ENCODE measurements at regions not wholly inside any gene's neighbourhood (a gene's known extent, or its start where the extent isn't known, plus 50 kb on each side); places are given as distances from the start of the nearest gene placed in this dataset.
"Not testable (repeated sequence)": the region's sequence is repeated elsewhere in the genome, so short reads cannot be mapped to it uniquely, and the experiment has no call there.

DNA sequence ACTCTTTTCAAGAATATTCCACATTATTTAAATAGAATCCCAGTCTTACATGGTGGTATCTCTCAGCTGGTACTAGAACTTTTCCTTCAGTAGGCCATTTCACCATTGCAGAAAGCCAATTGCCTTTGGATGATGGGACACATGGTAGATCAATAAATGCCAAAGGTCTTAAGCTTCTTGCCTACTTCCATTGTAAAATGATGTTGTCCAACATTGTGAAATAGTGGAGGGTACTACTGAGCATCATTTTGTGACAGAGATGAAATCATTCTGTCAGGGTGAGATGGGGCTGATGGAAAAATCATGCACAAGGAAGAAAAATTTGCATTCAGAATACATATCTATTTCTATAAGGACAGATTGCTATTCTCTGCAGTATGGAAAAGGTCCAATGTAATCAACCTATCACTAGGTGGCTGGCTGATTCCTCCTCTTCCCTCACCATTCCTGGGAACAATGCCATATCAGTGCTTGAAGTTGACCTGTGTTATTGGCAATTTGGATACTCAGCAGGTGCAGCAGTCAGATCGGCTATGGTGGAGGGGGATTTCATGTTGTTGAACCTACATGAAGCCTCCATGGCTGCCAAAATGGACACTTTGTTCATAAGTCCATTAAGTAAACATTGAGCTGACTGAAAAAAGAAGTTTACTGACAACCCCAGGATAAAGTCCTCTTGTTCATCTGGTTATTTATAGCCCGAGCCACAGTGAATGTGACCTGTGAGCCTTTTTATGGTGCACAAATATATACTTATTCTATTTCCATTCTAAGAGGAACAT, 596.9 kb upstream of the ARPP21 start:
- no peak overlapping the region for H3K4me3 ChIP-seq (ENCODE audit: low read length)
- DNase-seq (ENCODE audit: low read depth, low spot score): no peak

DNA sequence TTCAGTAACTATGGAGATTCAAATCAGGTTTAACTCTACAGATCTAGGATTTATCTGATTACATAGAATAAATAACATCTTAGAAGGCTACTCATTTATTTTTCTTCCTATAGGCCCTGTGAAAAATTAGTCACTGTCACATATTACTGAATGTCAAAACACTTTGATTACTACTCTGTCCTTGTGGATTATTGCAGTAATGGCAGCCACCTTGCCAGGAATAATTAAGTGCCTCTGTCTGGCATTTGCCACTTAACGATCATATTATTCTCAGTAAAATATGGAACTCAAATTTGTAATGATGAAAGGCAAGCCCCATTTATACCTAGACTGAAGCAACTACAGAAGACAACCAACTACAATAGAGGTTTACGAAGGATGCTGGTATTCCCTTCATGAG, 596.3 kb upstream of the ARPP21 start:
- no peak overlapping the region for H3K4me3 ChIP-seq (ENCODE audit: low read length)
- no peak for DNase-seq (ENCODE audit: low read depth, low spot score)

DNA sequence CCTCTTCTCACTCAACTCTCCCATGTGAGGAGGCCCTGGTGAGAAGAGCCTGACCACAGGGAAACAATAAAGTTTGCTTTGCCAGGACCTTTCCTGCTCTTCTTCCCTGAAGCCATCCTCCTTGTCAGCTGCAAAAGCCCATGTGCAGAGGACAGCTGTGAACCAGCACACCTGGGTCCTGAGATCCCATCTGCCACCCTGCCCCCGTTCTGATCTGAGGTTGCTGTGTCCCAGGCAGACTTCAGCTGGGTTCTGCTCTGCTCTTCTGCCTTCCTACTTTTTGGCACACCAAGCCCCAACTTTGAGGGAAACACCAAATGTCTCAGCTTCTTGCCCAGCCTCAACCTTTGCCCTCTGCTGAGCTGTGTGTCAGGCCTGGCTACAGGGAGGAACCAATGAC, 595.1 kb upstream of the ARPP21 start:
- DNase-seq (ENCODE audit: low read depth, low spot score): no peak
- no peak overlapping the region for H3K4me3 ChIP-seq (ENCODE audit: low read length)

GRCh38 chr3:35045118-35045517, 594.2 kb upstream of the ARPP21 start:
- no peak for DNase-seq (ENCODE audit: low read depth, low spot score)
- no peak overlapping the region for H3K4me3 ChIP-seq (ENCODE audit: low read length)

DNA sequence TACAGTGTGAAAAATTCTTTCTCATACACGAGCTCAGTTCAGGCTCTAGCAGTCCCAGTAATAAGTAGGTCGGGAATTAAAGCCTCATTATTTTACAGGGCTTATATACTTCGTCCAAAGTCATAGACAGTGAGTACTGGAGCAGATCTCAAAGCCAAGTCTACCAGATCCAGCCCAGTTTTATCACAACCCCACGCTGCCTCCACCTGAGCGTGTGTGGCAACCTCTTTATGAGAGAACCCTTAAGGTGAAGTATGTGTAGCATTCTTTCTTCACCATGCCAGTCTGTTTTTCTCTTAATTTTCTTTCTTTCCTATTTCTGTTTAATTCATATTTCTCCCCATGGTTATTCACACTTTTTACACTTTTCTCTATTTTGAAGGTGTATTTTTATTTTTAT, 574.6 kb upstream of the ARPP21 start:
- no peak overlapping the region for H3K4me3 ChIP-seq (ENCODE audit: low read length)
- DNase-seq (ENCODE audit: low read depth, low spot score): no peak

DNA sequence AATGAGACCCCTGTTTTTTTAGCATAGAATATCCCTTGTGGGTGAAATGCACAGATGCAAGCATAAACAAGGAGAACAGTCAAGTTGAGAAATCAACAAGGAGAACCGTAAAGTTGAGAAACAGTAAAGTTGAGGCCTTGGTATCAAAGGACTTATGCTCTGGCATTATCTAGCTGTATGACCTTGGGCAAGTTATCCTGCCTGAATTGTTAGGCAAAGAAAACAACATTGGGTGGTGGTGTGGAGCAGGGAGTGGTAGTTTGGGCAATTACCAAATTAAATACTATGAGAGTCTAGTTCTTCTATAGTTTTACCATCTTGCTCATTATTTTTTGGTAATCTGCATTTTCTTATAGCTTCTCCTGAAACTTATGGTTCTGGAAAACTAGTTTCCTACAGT, 573.4 kb upstream of the ARPP21 start:
- no peak overlapping the region for H3K4me3 ChIP-seq (ENCODE audit: low read length)
- DNase-seq (ENCODE audit: low read depth, low spot score): no peak

GRCh38 chr3:35067750-35068149, 571.6 kb upstream of the ARPP21 start:
- no peak overlapping the region for H3K4me3 ChIP-seq (ENCODE audit: low read length)
- no peak for DNase-seq (ENCODE audit: low read depth, low spot score)

DNA sequence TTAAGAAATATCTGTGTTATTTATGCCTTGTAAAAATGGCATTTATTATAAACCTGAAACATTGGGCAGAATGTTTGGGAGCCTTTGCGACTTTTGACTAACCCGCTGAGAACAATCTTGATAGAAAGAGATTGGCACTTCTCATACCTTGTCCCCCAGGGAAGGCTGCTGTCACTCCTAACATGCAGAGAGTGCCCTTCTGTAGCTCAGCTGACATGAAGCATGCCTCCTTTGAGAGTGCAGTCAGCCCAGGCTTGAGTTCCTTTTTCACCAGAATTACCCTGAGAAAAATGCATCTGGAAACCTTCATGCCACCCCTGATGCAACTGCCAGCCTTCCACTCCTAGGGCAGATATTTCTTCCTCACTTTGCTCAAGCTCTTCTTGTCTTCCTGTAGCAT, 569.2 kb upstream of the ARPP21 start:
- no peak for DNase-seq (ENCODE audit: low read depth, low spot score)
- H3K4me3 ChIP-seq (ENCODE audit: low read length): no peak overlapping the region

- no peak overlapping the region for H3K4me3 ChIP-seq (ENCODE audit: low read length)
- no peak for DNase-seq (ENCODE audit: low read depth, low spot score)
Observed at GRCh38 chr3:35071772-35072171, 567.6 kb upstream of the ARPP21 start.

- H3K4me3 ChIP-seq (ENCODE audit: low read length): no peak overlapping the region
- no peak for DNase-seq (ENCODE audit: low read depth, low spot score)
Observed at GRCh38 chr3:35078780-35079179, 560.5 kb upstream of the ARPP21 start.

GRCh38 chr3:35079403-35079802, 559.9 kb upstream of the ARPP21 start:
- no peak for DNase-seq (ENCODE audit: low read depth, low spot score)
- no peak overlapping the region for H3K4me3 ChIP-seq (ENCODE audit: low read length)

DNA sequence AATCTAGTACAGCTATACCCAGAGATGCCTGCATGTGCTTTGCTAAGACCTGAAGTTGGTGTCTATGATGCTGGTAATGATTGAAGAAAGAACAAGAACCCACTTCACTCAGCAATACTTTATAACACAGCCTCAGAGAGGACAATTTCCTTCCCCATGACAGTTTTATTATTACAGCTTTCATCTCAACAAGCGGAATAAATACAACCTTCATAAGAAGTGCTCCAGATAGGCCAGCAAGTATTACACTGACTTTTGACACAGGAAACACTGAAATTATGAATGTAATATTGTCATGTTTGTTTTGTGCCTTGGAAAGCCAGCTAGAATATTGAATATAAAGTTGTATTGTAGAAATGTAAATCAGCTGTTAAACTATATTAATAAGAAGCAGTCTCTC, 557.4 kb upstream of the ARPP21 start:
- no peak overlapping the region for H3K4me3 ChIP-seq (ENCODE audit: low read length)
- DNase-seq (ENCODE audit: low read depth, low spot score): no peak

GRCh38 chr3:35088943-35089342, 550.4 kb upstream of the ARPP21 start:
- H3K4me3 ChIP-seq (ENCODE audit: low read length): no peak overlapping the region
- no peak for DNase-seq (ENCODE audit: low read depth, low spot score)

- no peak for DNase-seq (ENCODE audit: low read depth, low spot score)
- no peak overlapping the region for H3K4me3 ChIP-seq (ENCODE audit: low read length)
Observed at GRCh38 chr3:35114686-35115085, 524.6 kb upstream of the ARPP21 start.

- no peak overlapping the region for H3K4me3 ChIP-seq (ENCODE audit: low read length)
- DNase-seq (ENCODE audit: low read depth, low spot score): no peak
Observed at GRCh38 chr3:35120026-35120425, 519.3 kb upstream of the ARPP21 start.

DNA sequence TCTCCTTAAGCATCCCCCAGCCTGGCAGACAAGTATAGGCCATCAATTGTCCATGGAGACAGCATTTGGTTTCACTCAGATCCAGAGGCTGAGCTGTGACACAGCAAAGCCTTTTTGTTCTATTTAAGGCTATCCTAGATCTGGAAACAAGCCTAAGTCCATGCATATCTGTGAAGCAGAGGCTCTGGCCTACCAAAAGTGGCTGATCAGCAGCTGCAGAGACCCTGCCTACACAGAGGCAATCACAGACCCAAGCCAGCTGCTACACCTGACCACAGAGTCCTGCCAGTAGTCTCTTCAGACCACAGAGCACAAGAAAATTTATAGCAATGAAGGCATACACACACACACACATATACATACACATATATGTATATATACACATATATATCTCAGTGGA, 501.7 kb upstream of the ARPP21 start:
- DNase-seq (ENCODE audit: low read depth, low spot score): no peak
- no peak overlapping the region for H3K4me3 ChIP-seq (ENCODE audit: low read length)

- H3K4me3 ChIP-seq (ENCODE audit: low read length): no peak overlapping the region
- DNase-seq (ENCODE audit: low read depth, low spot score): no peak
Observed at GRCh38 chr3:35141406-35141805, 497.9 kb upstream of the ARPP21 start.

DNA sequence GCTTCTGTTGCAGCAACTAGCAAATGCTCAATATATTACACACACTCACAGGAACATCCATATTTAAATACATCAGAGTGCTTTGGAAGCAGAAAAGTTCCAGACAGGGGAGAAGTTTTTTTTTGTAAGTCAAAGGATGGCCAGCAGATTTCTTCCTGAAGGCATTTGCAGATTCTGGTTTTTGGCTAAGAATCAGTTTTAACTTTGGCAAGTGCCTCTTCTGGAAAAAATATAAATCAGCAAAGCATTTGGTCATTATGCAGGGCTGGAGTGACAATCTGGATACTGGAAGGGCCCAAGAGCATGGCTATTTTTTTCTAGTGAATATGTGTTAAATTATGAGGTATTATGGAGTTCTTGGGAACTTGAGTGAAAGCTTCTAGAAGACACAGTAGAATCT, 495.3 kb upstream of the ARPP21 start:
- H3K4me3 ChIP-seq (ENCODE audit: low read length): no peak overlapping the region
- DNase-seq (ENCODE audit: low read depth, low spot score): no peak

GRCh38 chr3:35146256-35147035, 492.9 kb upstream of the ARPP21 start:
- not testable (repeated sequence) for DNase-seq (ENCODE audit: low read depth, low spot score); H3K4me3 ChIP-seq (ENCODE audit: low read length)

DNA sequence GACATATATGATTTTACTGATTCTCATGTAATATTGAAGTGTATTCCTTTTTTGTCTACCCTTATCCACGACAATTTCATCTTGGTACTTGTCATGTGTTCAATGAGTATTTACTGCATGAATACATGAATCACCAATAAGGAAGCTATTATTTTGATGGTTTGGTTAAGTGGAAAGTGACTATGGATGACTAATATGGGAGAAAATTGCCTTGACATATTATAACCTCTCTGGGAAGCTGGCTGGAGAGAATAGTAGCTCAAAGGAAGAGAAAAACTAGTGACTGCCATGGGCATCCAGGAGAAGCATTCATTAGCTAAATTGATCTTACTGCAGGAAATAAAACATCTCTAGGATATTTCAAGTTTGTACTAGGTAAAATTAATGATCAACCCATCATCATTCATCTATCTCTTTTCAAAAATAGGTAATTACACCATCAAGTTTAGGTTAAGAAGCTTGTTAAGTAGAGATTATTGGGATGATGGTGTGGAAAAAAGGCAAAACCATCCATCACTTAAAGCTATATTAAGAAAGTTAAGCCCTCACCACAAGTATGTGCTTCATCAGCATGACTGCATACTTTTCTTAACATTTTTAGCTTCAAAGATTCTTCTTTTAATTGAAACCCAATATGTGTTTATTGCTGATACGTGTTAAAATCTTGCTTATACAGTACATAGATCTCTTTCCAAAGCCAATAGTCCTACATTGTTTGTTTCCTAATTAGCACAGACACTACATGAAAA, 455.2 kb upstream of the ARPP21 start:
- H3K4me3 ChIP-seq (ENCODE audit: low read length): no peak overlapping the region
- no peak for DNase-seq (ENCODE audit: low read depth, low spot score)
